Hepatocyte (in vitro differentiated cells): ENCODE measurements at regions not wholly inside any gene's neighbourhood (a gene's known extent, or its start where the extent isn't known, plus 50 kb on each side); places are given as distances from the start of the nearest gene placed in this dataset.

Experiments
- DNase-seq: peaks from one replicate; pipeline ENCODE4 v3.0.0-alpha.2; 2016; ENCODE audit warnings: low spot score
- H2AFZ ChIP-seq: fragments of 200-600 bp; sonication (generic); 2 replicates; pipeline ENCODE4 v1.6.0; 2016; ENCODE audit warnings: antibody characterized with exemption, mild to moderate bottlenecking
- H3K27ac ChIP-seq: fragments of 200-600 bp; sonication (generic); 2 replicates; pipeline ENCODE4 v1.5.1; 2016; ENCODE audit warnings: mild to moderate bottlenecking
- H3K27me3 ChIP-seq: fragments of 200-600 bp; sonication (generic); 2 replicates; pipeline ENCODE4 v1.6.1; 2016
- H3K36me3 ChIP-seq: fragments of 200-600 bp; sonication (generic); replicated peaks from 2 replicates; pipeline ENCODE4 v1.5.1; 2016; ENCODE audit warnings: low read depth; ENCODE audit not compliant: insufficient read depth
- H3K4me1 ChIP-seq: fragments of 200-600 bp; sonication (generic); 2 replicates; pipeline ENCODE4 v1.5.1; 2016; ENCODE audit warnings: mild to moderate bottlenecking, moderate library complexity; ENCODE audit not compliant: insufficient read depth
- H3K4me2 ChIP-seq: fragments of 200-600 bp; sonication (generic); 2 replicates; pipeline ENCODE4 v1.6.0; 2016
- H3K4me3 ChIP-seq: fragments of 200-600 bp; sonication (generic); 2 replicates; pipeline ENCODE4 v1.5.1; 2016; ENCODE audit warnings: mild to moderate bottlenecking
- H3K79me2 ChIP-seq: fragments of 200-600 bp; sonication (generic); 2 replicates; pipeline ENCODE4 v1.6.0; 2017; ENCODE audit warnings: mild to moderate bottlenecking
- H3K9me2 ChIP-seq: fragments of 200-600 bp; sonication (generic); replicated peaks from 2 replicates; pipeline ENCODE4 v1.6.0; 2017; ENCODE audit warnings: mild to moderate bottlenecking; ENCODE audit not compliant: insufficient read depth
- H3K9me3 ChIP-seq: fragments of 200-600 bp; sonication (generic); 2 replicates; pipeline ENCODE4 v1.5.1; 2016; ENCODE audit warnings: low read depth, mild to moderate bottlenecking
- H4K20me1 ChIP-seq: fragments of 200-600 bp; sonication (generic); 2 replicates; pipeline ENCODE4 v1.6.0; 2016; ENCODE audit warnings: mild to moderate bottlenecking; ENCODE audit not compliant: insufficient read depth, poor library complexity, severe bottlenecking
- CTCF ChIP-seq: fragments of 200-600 bp; sonication (generic); IDR thresholded peaks from 2 replicates; pipeline ENCODE4 v1.5.1; 2016; ENCODE audit warnings: antibody characterized with exemption, mild to moderate bottlenecking; ENCODE audit not compliant: poor library complexity
- EZH2 ChIP-seq: fragments of 200-600 bp; sonication (generic); IDR thresholded peaks from 2 replicates; pipeline ENCODE4 v1.6.1; 2016; ENCODE audit warnings: antibody characterized with exemption, mild to moderate bottlenecking, borderline replicate concordance
- EZH2phosphoT487 ChIP-seq: fragments of 200-600 bp; sonication (generic); IDR thresholded peaks from one replicate; pipeline ENCODE4 v1.6.1; 2018; ENCODE audit warnings: antibody characterized with exemption, mild to moderate bottlenecking, low read depth, moderate library complexity; ENCODE audit not compliant: unreplicated experiment, severe bottlenecking
- WGBS: methylation state at CpG from one replicate; pipeline ENCODE4 v1.1.6; 2016; ENCODE audit warnings: low lambda C conversion rate; ENCODE audit errors: missing lambda C conversion rate; 5-methylcytosine and 5-hydroxymethylcytosine counted together

- TF ChIP-seq EZH2 (no peak), EZH2phosphoT487 (no peak), CTCF (no peak)
- H3K4me1 ChIP-seq, result no peaks in the 10 kb centered on the region
- DNase-seq, result no peak
- no peaks in the 10 kb centered on the region for H3K36me3 ChIP-seq
- H3K79me2 ChIP-seq, result no peaks in the 10 kb centered on the region
- H3K4me3 ChIP-seq, result no peak overlapping the region
- no peak overlapping the region for H2AFZ ChIP-seq
- H3K27ac ChIP-seq, result no peak overlapping the region
- H3K9me3 ChIP-seq, result no peaks in the 10 kb centered on the region
- H3K27me3 ChIP-seq, result no peaks in the 10 kb centered on the region
- H3K9me2 ChIP-seq, result no peaks in the 10 kb centered on the region
- H4K20me1 ChIP-seq, result no peaks in the 10 kb centered on the region
- H3K4me2 ChIP-seq, result no peak overlapping the region
Observed at GRCh38 chr14:55816225-55816624, 236.2 kb downstream of the KTN1 start.

GRCh38 chr14:55819610-55820304 is 239.8 kb downstream of the KTN1 start:
- DNase-seq, result no peak
- WGBS, result 72% methylated on average over 8 of the region's 8 CpGs
- H3K27ac ChIP-seq, result peak overlapping the region; percentile 17
- TF ChIP-seq CTCF (no peak), EZH2 (no peak), EZH2phosphoT487 (no peak)
- no peaks in the 10 kb centered on the region for H3K4me1 ChIP-seq
- H3K79me2 ChIP-seq, result no peaks in the 10 kb centered on the region
- H3K36me3 ChIP-seq, result no peaks in the 10 kb centered on the region
- no peaks in the 10 kb centered on the region for H4K20me1 ChIP-seq
- H3K4me2 ChIP-seq, result no peak overlapping the region
- H2AFZ ChIP-seq, result no peak overlapping the region
- no peaks in the 10 kb centered on the region for H3K27me3 ChIP-seq
- no peak overlapping the region for H3K4me3 ChIP-seq
- H3K9me2 ChIP-seq, result no peaks in the 10 kb centered on the region
- no peaks in the 10 kb centered on the region for H3K9me3 ChIP-seq

- no peak overlapping the region for H3K27ac ChIP-seq
- H3K79me2 ChIP-seq, result no peaks in the 10 kb centered on the region
- H3K27me3 ChIP-seq, result no peaks in the 10 kb centered on the region
- H3K4me1 ChIP-seq, result no peaks in the 10 kb centered on the region
- 77% methylated on average over 2 of the region's 2 CpGs for WGBS
- H3K36me3 ChIP-seq, result no peaks in the 10 kb centered on the region
- no peak for DNase-seq
- no peak overlapping the region for H3K4me2 ChIP-seq
- no peaks in the 10 kb centered on the region for H3K9me2 ChIP-seq
- no peak for TF ChIP-seq EZH2
- no peak for TF ChIP-seq EZH2phosphoT487
- no peak for TF ChIP-seq CTCF
- H4K20me1 ChIP-seq, result no peaks in the 10 kb centered on the region
- no peak overlapping the region for H3K4me3 ChIP-seq
- H3K9me3 ChIP-seq, result no peaks in the 10 kb centered on the region
- no peak overlapping the region for H2AFZ ChIP-seq
Observed at GRCh38 chr14:55822906-55823305, 242.9 kb downstream of the KTN1 start.
